HG03354 (cell line): ENCODE measurements at regions not wholly inside any gene's neighbourhood (a gene's known extent, or its start where the extent isn't known, plus 50 kb on each side); places are given as distances from the start of the nearest gene placed in this dataset.
"Not testable (repeated sequence)": the region's sequence is repeated elsewhere in the genome, so short reads cannot be mapped to it uniquely, and the experiment has no call there.

ENCODE experiments used
- ATAC-seq: cut with Tn5 transposase; IDR thresholded peaks from one replicate; pipeline ENCODE4 v1.9.1; 2021; ENCODE audit warnings: mild to moderate bottlenecking; ENCODE audit not compliant: unreplicated experiment, poor library complexity, severe bottlenecking

DNA sequence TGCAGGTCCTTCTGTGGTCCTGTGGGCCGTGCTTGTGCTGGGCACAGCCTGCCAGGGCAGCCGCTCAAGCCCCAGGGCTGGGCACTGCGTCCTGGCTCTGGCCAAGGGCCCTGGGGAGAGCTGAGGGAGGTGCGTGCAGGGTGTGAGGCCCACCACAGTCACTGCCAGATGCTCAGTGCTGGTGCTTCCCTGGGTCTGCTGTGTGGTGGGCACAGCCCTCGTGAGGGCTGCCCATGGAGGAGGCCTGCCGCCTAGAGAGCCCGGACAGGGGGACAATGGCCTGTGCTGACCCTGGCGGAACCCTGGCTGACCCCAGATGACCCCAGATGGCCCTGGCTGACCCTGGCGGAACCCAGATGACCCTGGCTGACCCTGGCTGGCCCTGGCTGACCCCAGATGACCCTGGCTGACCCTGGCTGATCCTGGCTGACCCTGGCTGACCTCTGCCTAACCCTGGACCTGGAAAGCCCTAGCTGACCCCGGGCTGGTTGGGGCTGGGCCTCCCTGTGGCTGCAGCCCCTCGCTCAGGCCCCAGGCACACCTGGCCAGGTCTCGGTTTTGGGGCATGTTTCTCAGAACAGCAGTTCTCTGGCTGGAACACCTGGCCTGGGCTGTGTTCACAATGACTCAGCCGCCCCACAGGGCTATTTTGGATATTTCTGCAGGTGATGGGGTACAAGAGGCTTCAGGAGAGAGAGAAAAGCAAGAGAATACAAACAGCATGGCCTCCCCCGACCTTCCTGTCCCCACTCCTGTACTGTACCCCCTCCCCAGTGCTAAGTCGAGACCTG lies 55.4 kb downstream of the TMEM121 start:
- ATAC-seq: peak; percentile 64

DNA sequence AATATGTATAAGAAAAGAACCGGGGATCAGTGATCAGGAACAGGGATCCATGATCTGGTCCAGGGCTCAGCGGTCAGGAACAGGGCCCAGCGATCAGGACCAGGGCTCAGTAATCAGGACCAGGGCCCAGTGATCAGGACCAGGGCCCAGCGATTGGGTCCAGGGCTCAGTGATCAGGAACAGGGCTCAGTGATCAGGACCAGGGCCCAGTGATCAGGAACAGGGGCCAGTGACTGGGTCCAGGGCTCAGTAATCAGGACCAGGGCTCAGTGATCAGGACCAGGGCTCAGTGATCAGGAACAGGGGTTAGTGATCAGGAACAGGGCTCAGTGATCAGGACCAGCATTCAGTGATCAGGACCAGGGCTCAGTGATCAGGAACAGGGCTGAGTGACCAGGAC lies 56.3 kb downstream of the TMEM121 start:
- ATAC-seq: no peak

DNA sequence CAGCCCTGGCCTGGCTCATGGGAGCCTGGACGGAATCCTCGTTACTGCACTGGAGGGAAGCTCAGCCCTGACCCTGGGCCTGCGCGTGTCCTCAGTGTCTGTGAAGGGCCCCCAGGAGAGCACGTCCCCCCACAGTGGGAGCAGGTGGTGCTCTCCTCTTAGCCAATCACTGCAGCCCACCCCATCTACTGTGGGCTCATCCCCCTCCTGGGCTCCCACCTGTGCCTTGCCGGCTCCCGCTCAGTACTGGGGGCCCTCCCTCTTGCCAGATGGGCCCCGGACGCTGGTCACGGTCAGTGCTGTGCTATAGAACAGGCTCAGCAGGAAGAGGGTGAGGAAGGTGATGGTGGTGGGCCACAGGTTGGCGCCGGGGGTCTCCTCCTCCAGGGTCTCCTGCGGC lies 57.5 kb downstream of the TMEM121 start:
- not testable (repeated sequence) for ATAC-seq

DNA sequence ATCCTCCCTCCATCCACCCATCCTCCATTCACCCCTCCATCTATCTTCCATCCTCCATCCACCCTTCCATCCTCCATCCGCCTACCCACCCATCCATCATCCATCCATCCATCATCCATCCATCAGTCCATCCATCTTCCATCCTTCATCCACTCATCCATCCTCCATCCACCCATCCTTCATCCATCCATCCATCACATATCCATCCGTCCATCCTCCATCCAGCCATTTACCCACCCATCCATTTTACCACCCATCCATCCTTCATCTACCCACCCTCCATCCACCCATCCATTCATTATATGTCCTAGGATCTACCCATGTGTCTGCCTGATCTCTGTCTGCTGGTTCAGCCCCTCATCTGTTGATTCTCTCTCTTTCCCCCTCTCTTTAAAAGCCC lies 58.9 kb downstream of the TMEM121 start:
- not testable (repeated sequence) for ATAC-seq

GRCh38 chr14:105585722-105586121 lies 59.3 kb downstream of the TMEM121 start:
- ATAC-seq: not testable (repeated sequence)

- not testable (repeated sequence) for ATAC-seq
Observed at GRCh38 chr14:105586144-105586872, 59.9 kb downstream of the TMEM121 start.

DNA sequence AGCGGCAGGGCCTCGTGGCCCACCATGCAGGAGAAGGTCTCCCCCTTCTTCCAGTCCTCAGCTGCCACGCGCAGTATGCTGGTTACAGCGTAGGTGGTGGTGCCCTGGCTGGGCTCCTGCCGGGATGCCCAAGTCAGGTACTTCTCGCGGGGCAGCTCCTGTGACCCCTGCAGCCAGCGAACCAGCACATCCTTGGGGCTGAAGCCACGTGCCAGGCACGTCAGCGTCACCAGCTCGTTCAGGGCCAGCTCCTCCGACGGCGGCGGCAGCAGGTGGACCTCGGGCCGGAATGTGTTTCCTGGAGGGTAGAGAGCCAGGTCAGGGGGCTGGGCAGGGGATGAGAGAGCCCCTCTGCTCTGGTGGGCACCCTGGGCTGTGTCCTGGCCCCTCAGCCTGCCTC lies 60.7 kb downstream of the TMEM121 start:
- ATAC-seq: not testable (repeated sequence)

- ATAC-seq: not testable (repeated sequence)
Observed at GRCh38 chr14:105587482-105588235, 61.3 kb downstream of the TMEM121 start.

- no peak for ATAC-seq
Observed at GRCh38 chr14:105588236-105588860, 62.0 kb downstream of the TMEM121 start.

GRCh38 chr14:105589161-105589925 lies 63.0 kb downstream of the TMEM121 start:
- ATAC-seq: no peak

GRCh38 chr14:105589926-105590185 lies 63.5 kb downstream of the TMEM121 start:
- not testable (repeated sequence) for ATAC-seq

GRCh38 chr14:105591052-105591451 lies 64.7 kb downstream of the TMEM121 start:
- ATAC-seq: no peak

GRCh38 chr14:105591792-105592341 lies 65.5 kb downstream of the TMEM121 start:
- not testable (repeated sequence) for ATAC-seq

DNA sequence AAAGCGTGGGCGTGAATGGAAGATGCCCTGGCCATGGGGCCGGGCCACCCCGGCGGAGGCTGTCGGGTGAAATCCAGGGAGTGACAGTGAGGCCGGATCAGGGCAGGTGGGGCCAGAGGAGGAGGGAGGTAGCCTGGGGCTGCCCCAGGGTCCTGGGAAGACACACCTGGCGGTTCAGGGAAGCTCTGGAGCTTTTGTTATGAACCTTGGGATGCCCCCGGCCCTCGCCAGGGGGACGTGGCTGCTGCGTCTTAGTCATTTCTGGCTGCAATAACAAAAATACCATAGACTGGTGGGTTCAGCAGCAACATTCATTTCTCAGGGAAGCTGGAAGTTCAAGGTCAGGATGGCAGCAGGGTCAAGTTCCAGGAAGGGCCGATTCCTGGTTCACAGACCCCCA lies 66.3 kb downstream of the TMEM121 start:
- ATAC-seq: not testable (repeated sequence)

- not testable (repeated sequence) for ATAC-seq
Observed at GRCh38 chr14:105595346-105595745, 69.0 kb downstream of the TMEM121 start.

GRCh38 chr14:105596374-105596773 lies 70.0 kb downstream of the TMEM121 start:
- not testable (repeated sequence) for ATAC-seq

GRCh38 chr14:105598040-105598763 lies 71.8 kb downstream of the TMEM121 start:
- ATAC-seq: not testable (repeated sequence)

DNA sequence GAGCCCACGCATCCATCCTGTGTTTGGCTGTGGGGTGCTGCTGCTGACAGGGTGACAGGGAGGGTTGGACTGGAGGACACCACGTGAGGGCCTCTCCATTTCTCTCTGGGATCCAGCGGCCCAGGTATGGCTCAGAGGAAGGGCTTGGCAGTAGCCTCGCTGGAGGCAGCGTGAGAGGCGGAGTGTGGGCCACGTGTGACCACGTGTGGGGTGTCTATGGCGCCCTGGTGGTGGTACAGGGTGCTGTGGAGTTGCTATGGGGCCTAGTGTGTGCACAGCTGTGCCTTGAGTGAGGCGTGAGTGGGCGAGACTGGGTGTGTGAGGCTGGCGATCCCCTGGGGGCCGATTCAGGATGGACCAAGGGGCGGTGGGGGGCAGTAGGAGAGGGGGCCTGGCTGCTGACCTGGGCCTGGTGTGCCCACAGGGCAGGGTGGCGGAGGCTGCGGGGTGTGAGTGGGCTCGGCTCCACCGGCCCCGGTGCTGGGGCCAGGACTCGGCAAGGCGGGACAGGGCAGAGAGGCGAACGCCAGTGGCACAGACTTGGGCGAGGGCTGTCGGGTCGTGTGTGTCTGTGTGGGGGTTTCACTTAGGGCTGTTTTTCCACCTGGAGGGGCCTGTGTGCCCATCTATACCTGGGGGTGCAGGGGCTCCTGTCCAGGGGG lies 72.7 kb downstream of the TMEM121 start:
- ATAC-seq: not testable (repeated sequence)
